ENCODE measurements at regions not wholly inside any gene's neighbourhood (a gene's known extent, or its start where the extent isn't known, plus 50 kb on each side); places are given as distances from the start of the nearest gene placed in this dataset.
"Not testable (repeated sequence)": the region's sequence is repeated elsewhere in the genome, so short reads cannot be mapped to it uniquely, and the experiment has no call there.

DNA sequence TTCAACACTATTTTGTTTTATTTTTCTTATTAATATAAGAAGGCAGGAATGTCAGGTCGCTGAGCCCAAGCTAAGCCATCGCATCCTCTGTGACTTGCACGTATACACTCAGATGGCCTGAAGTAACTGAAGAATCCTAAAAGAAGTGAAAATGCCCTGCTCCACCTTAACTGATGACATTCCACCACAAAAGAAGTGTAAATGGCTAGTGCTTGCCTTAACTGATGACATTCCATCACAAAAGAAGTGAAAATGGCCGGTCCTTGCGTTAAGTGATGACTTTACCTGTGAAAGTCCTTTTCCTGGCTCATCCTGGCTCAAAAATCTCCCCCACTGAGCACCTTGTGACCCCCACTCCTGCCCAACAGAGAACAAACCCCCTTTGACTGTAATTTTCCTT is 317.3 kb downstream of the KDM5D start:
- H3K9me3 ChIP-seq (ENCODE audit: insufficient read depth, low read depth, low read length); H3K4me3 ChIP-seq (ENCODE audit: low read length); H3K36me3 ChIP-seq (ENCODE audit: insufficient read depth, low read depth, low read length); H3K27me3 ChIP-seq (ENCODE audit: insufficient read depth, low read length); H3K27ac ChIP-seq (ENCODE audit: low read length): not testable (repeated sequence)
- H3K9ac ChIP-seq (ENCODE audit: low read depth, low read length) = peak overlapping the region; percentile 71; the same call in 1 of the 2 replicates
- H3K4me1 ChIP-seq (ENCODE audit: insufficient read depth, low read length) = peaks cover 28% of the 10 kb centered on the region

DNA sequence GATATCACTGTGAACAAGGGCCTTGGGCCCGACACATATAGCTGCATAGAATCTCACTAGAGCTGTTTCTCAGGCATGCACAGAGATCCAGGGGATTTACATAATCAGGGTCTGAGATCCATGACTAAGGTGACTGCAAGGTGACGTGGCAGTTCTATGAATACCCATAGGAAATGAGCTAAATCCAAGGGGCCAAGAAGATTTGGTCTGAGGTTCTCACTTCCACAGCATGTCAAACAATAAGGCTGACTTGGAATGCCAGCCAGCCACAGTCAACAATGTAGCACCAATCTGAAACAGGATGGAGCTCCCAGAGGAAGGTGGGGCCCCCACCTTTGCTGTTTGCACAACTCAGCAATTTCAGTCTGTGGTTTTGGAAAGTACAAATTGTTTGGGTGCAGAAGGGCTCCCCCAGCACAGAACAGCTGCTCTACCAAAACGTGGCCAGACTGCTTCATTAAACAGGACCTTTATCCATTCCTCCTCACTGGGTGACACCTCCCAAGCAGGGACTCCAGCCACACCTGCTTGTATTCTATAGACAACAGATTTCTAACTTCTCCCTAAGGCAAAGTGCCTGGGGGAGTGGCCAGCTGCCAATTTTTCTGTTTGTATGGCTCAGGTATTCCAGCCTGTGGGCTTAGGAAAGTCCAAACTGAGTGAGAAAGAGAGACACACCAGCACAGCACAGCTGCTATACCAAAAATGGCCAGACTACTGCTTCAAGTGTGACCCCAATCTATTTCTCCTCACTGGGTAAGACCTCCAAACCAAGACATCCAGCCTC is 333.4 kb downstream of the KDM5D start:
- no peak overlapping the region for H3K27ac ChIP-seq (ENCODE audit: low read length)
- no peaks in the 10 kb centered on the region for H3K27me3 ChIP-seq (ENCODE audit: insufficient read depth, low read length)
- H3K9me3 ChIP-seq (ENCODE audit: insufficient read depth, low read depth, low read length) = no peaks in the 10 kb centered on the region
- no peak overlapping the region for H3K4me3 ChIP-seq (ENCODE audit: low read length)
- H3K36me3 ChIP-seq (ENCODE audit: insufficient read depth, low read depth, low read length) = no peaks in the 10 kb centered on the region
- peaks cover 5% of the 10 kb centered on the region; the same call in 1 of the 2 replicates for H3K4me1 ChIP-seq (ENCODE audit: insufficient read depth, low read length)
- H3K9ac ChIP-seq (ENCODE audit: low read depth, low read length) = no peak overlapping the region

DNA sequence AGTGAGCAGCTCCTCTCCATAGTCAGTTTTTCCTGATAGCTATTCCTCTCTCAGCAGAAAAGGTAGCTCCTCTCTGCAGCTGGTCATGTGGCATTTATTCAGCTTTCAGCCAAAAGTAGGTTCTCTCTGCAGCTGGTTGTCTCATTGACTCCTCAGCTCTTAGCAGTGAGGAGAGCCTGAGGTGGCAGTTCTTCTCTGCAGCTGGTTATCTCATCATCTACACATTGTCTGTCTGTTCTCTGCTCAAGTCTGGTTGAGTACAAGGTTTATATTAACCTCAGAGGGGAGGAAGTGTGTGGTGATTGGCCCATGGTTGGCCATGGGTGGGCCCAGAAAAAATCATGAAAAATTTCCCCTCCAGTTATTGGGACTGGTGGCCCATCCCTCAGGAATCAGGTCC is 338.3 kb downstream of the KDM5D start:
- Histone ChIP-seq H3K4me1 (ENCODE audit: insufficient read depth, low read length) (no peaks in the 10 kb centered on the region), H3K27me3 (ENCODE audit: insufficient read depth, low read length) (no peaks in the 10 kb centered on the region), H3K9ac (ENCODE audit: low read depth, low read length) (no peak overlapping the region), H3K27ac (ENCODE audit: low read length) (no peak overlapping the region), H3K9me3 (ENCODE audit: insufficient read depth, low read depth, low read length) (no peaks in the 10 kb centered on the region), H3K36me3 (ENCODE audit: insufficient read depth, low read depth, low read length) (no peaks in the 10 kb centered on the region), H3K4me3 (ENCODE audit: low read length) (no peak overlapping the region)

DNA sequence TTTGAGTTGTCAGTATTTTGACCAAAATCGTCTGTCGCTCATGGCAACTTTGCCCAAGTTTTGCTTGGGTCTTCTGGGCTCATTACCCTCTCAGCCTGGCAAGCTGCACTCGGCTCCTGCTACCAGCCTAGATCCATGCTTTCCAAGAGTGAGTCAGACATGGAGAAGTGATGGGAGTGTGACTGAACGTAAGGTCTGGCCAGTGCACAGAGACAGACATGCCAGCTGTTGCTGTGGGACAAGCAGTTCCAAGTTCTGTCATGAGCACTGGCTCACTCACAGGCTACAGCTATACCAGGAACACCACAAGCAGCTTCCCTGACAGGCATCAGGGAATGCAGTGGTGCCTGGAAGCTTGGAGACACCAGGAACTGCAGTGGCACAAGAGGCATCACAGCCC is 338.9 kb downstream of the KDM5D start:
- no peaks in the 10 kb centered on the region for H3K4me1 ChIP-seq (ENCODE audit: insufficient read depth, low read length)
- no peak overlapping the region for H3K9ac ChIP-seq (ENCODE audit: low read depth, low read length)
- no peaks in the 10 kb centered on the region for H3K27me3 ChIP-seq (ENCODE audit: insufficient read depth, low read length)
- no peak overlapping the region for H3K4me3 ChIP-seq (ENCODE audit: low read length)
- no peak overlapping the region for H3K27ac ChIP-seq (ENCODE audit: low read length)
- H3K36me3 ChIP-seq (ENCODE audit: insufficient read depth, low read depth, low read length) = no peaks in the 10 kb centered on the region
- H3K9me3 ChIP-seq (ENCODE audit: insufficient read depth, low read depth, low read length) = no peaks in the 10 kb centered on the region

DNA sequence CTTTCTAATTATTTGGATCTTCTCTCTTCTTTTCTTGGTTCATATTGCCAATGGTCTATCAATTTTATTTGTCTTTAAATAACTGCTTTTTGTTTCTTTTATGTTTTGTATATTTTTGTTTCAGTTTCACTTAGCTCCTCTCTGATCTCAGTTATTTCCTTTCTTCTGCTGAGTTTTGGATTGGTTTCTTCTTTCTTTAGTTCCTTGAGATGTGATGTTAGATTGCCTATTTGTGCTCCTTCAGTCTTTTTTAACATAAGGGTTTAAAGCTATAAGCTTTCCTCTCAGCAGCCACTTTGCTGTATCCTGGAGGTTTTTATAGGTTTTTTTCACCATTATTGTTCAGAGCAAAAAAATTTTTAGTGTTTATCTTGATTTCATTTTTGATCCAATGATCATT is 351.6 kb downstream of the KDM5D start:
- no peaks in the 10 kb centered on the region for H3K4me1 ChIP-seq (ENCODE audit: insufficient read depth, low read length)
- H3K27ac ChIP-seq (ENCODE audit: low read length) = no peak overlapping the region
- H3K36me3 ChIP-seq (ENCODE audit: insufficient read depth, low read depth, low read length) = no peaks in the 10 kb centered on the region
- H3K9ac ChIP-seq (ENCODE audit: low read depth, low read length) = no peak overlapping the region
- no peaks in the 10 kb centered on the region for H3K27me3 ChIP-seq (ENCODE audit: insufficient read depth, low read length)
- no peaks in the 10 kb centered on the region for H3K9me3 ChIP-seq (ENCODE audit: insufficient read depth, low read depth, low read length)
- H3K4me3 ChIP-seq (ENCODE audit: low read length) = no peak overlapping the region

DNA sequence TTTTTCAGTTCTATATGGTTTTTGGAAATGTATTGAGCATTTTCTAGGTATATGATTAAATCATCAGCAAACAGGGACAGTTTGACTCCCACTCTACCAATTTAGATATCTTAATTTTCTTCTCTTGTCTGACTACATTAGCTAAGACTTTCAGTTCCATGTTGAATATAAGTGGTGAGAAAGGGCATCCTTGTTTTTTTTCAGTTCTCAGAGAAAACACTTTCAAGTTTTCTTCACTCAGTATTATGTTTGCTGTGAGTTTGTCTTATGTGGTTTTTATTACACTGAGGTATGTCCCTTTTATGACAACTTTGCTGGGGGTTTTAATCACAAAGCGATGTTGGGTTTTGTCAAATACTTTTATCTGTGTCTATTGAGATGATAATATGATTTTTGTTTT is 352.6 kb downstream of the KDM5D start:
- Histone ChIP-seq H3K9me3 (ENCODE audit: insufficient read depth, low read depth, low read length) (no peaks in the 10 kb centered on the region), H3K27me3 (ENCODE audit: insufficient read depth, low read length) (no peaks in the 10 kb centered on the region), H3K4me1 (ENCODE audit: insufficient read depth, low read length) (no peaks in the 10 kb centered on the region), H3K4me3 (ENCODE audit: low read length) (no peak overlapping the region), H3K36me3 (ENCODE audit: insufficient read depth, low read depth, low read length) (no peaks in the 10 kb centered on the region), H3K9ac (ENCODE audit: low read depth, low read length) (no peak overlapping the region), H3K27ac (ENCODE audit: low read length) (no peak overlapping the region)

DNA sequence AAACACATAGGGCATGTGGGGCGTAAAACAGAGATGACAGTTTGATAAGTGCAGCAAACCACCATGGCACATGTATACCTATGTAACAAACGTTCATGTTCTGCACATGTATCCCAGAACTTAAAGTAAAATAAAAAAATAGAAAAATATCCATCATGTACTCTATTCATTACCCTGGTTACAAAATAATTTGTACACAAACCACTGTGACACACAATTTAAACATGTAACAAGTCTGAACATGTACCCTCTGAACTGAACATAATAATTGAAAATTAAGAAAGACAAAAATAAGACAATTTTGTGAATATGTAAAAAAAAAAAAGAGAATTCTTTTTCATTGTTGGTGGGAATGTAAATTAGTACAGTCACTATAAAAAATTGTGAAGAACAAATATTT is 379.2 kb downstream of the KDM5D start:
- Histone ChIP-seq H3K4me3 (ENCODE audit: low read length) (no peak overlapping the region), H3K9me3 (ENCODE audit: insufficient read depth, low read depth, low read length) (no peaks in the 10 kb centered on the region), H3K27me3 (ENCODE audit: insufficient read depth, low read length) (no peaks in the 10 kb centered on the region), H3K36me3 (ENCODE audit: insufficient read depth, low read depth, low read length) (no peaks in the 10 kb centered on the region), H3K27ac (ENCODE audit: low read length) (no peak overlapping the region), H3K4me1 (ENCODE audit: insufficient read depth, low read length) (no peaks in the 10 kb centered on the region), H3K9ac (ENCODE audit: low read depth, low read length) (no peak overlapping the region)

DNA sequence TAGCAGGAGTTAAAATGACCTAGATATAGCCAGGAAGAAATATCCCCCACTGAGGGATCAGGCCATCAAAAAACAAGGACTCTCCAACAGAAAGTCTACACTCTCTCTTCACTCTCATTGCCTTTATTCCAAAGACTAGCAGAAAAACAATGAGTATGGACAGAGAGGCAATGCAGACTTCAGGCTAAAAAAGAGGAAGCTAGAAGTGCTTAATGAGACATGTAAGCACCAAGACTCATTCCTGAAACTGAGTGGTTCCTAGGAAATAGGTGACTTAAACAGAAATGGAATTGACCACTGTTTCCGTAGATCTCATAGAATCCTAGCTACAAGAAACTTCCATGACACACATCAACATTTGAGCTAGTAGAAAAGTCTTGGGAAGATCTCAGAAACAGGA is 387.3 kb downstream of the KDM5D start:
- Histone ChIP-seq H3K27ac (ENCODE audit: low read length) (no peak overlapping the region), H3K9me3 (ENCODE audit: insufficient read depth, low read depth, low read length) (no peaks in the 10 kb centered on the region), H3K27me3 (ENCODE audit: insufficient read depth, low read length) (no peaks in the 10 kb centered on the region), H3K4me3 (ENCODE audit: low read length) (no peak overlapping the region), H3K4me1 (ENCODE audit: insufficient read depth, low read length) (no peaks in the 10 kb centered on the region), H3K9ac (ENCODE audit: low read depth, low read length) (no peak overlapping the region), H3K36me3 (ENCODE audit: insufficient read depth, low read depth, low read length) (no peaks in the 10 kb centered on the region)

DNA sequence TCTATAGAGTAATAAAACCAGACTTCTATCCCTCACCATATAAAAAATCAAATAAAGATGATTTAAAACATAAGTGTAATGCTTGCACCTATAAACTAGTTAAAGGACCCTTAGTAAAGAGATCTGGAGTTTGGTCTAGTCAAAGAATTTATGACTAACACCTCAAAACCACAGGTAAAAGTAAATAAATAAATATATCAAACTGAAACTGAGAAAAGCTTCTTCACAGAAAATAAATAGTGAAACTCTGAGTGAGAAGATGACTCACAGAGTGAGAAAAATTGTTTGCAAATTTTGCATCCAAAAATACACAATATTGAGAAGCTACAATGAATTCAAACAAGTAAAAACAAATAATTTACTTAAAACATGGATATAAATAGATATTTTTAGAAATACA is 387.8 kb downstream of the KDM5D start:
- H3K9me3 ChIP-seq (ENCODE audit: insufficient read depth, low read depth, low read length) = no peaks in the 10 kb centered on the region
- H3K4me3 ChIP-seq (ENCODE audit: low read length) = no peak overlapping the region
- no peaks in the 10 kb centered on the region for H3K4me1 ChIP-seq (ENCODE audit: insufficient read depth, low read length)
- H3K27me3 ChIP-seq (ENCODE audit: insufficient read depth, low read length) = no peaks in the 10 kb centered on the region
- no peaks in the 10 kb centered on the region for H3K36me3 ChIP-seq (ENCODE audit: insufficient read depth, low read depth, low read length)
- H3K9ac ChIP-seq (ENCODE audit: low read depth, low read length) = no peak overlapping the region
- H3K27ac ChIP-seq (ENCODE audit: low read length) = no peak overlapping the region

DNA sequence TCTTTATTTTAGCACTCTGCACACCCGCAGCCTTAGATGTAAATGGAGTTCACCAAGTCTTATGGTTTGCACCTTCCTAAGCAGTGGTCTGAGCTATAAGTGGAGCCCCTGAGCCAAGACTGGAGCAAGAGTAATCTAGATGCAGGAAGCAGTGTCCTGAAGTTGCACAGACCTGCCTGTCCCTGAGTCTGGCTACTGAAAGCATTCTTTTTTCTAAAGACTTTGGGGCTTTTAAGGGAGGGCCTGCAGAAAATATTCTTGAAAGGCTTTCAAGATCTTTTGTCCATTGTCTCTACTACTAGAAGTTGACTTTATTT is 389.7 kb downstream of the KDM5D start:
- no peaks in the 10 kb centered on the region for H3K27me3 ChIP-seq (ENCODE audit: insufficient read depth, low read length)
- no peaks in the 10 kb centered on the region for H3K9me3 ChIP-seq (ENCODE audit: insufficient read depth, low read depth, low read length)
- no peak overlapping the region for H3K9ac ChIP-seq (ENCODE audit: low read depth, low read length)
- H3K27ac ChIP-seq (ENCODE audit: low read length) = no peak overlapping the region
- no peaks in the 10 kb centered on the region for H3K36me3 ChIP-seq (ENCODE audit: insufficient read depth, low read depth, low read length)
- no peak overlapping the region for H3K4me3 ChIP-seq (ENCODE audit: low read length)
- H3K4me1 ChIP-seq (ENCODE audit: insufficient read depth, low read length) = no peaks in the 10 kb centered on the region

DNA sequence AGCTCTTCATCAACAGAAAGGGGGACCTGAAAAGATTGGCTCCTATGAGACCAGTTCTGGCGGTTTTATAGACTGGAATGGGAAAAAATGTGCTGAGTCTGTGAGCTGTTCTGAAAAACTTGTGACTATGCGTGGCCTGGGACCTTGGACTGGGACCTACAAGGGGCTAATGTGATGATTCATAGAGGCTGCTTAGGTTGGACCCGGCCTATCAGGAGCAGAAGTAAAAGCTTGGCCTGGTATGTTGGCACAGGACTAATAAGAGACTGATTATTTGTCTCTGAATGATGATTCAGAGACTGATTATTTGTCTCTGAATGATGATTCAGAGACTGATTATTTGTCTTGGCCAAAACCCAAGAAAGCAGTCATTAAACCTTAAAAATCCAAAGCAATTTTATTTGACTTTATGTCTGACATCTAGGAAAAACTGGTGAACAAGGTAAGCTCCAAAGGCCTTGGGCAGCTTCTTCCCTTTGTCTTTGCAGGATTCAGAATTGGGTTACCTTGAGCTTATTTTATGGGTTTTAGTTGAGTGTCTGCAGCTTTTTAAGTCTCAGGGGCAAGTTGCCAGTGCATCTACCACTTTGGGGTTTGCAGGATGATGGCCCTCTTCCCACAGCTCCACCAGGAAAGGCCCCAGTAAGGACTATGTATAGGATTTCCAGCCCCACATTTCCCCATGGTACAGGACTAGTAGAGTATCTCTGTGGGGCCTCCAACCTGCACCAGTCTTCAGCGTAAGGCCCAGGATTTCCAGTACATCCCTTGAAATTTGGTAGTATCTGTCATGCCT is 390.3 kb downstream of the KDM5D start:
- Histone ChIP-seq H3K9ac (ENCODE audit: low read depth, low read length) (no peak overlapping the region), H3K27ac (ENCODE audit: low read length) (no peak overlapping the region), H3K9me3 (ENCODE audit: insufficient read depth, low read depth, low read length) (no peaks in the 10 kb centered on the region), H3K4me3 (ENCODE audit: low read length) (no peak overlapping the region), H3K27me3 (ENCODE audit: insufficient read depth, low read length) (no peaks in the 10 kb centered on the region), H3K4me1 (ENCODE audit: insufficient read depth, low read length) (no peaks in the 10 kb centered on the region), H3K36me3 (ENCODE audit: insufficient read depth, low read depth, low read length) (no peaks in the 10 kb centered on the region)

DNA sequence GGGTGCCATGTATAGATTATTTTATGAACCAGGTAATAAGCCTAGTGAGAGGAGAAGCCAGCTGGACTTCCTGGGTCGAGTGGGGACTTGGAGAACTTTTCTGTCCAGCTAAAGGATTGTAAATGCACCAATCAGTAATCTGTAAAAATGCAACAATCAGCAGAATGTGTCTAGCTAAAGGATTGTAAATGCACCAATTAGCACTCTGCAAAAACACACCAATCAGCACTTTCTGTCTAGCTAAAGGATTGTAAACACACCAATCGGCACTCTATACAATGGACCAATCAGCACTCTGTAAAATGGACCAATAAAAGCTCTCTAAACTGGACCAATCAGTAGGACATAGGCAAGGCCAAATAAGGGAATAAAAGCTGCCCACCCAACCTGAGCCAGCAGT is 392.9 kb downstream of the KDM5D start:
- Histone ChIP-seq H3K9ac (ENCODE audit: low read depth, low read length) (no peak overlapping the region), H3K4me1 (ENCODE audit: insufficient read depth, low read length) (no peaks in the 10 kb centered on the region), H3K9me3 (ENCODE audit: insufficient read depth, low read depth, low read length) (no peaks in the 10 kb centered on the region), H3K27me3 (ENCODE audit: insufficient read depth, low read length) (no peaks in the 10 kb centered on the region), H3K27ac (ENCODE audit: low read length) (no peak overlapping the region), H3K36me3 (ENCODE audit: insufficient read depth, low read depth, low read length) (no peaks in the 10 kb centered on the region), H3K4me3 (ENCODE audit: low read length) (no peak overlapping the region)

Measured in iPS-20b (cell line).